ENCODE measurements at regions not wholly inside any gene's neighbourhood (a gene's known extent, or its start where the extent isn't known, plus 50 kb on each side); places are given as distances from the start of the nearest gene placed in this dataset.
A peak's percentile ranks its signal among the peaks of the same experiment; 100 is the strongest.

GRCh38 chr18:34978953-34979608, 62.1 kb upstream of the MAPRE2 start:
- DNase-seq = peak in 3 of 4 experiments; percentile 7 to 34 (median 32)

GRCh38 chr18:34981487-34981886, 59.7 kb upstream of the MAPRE2 start:
- DNase-seq = no peak

- no peak for DNase-seq
Observed at GRCh38 chr18:34985963-34986362, 55.2 kb upstream of the MAPRE2 start.

- no peak for DNase-seq
Observed at GRCh38 chr18:34990597-34990996, 50.6 kb upstream of the MAPRE2 start.

GRCh38 chr18:34991152-34991551, 50.1 kb upstream of the MAPRE2 start:
- no peak for DNase-seq

Measured in activated naive CD4-positive, alpha-beta T cell (primary cell).